ENCODE measurements at regions not wholly inside any gene's neighbourhood (a gene's known extent, or its start where the extent isn't known, plus 50 kb on each side); places are given as distances from the start of the nearest gene placed in this dataset.
"Not testable (repeated sequence)": the region's sequence is repeated elsewhere in the genome, so short reads cannot be mapped to it uniquely, and the experiment has no call there.

DNA sequence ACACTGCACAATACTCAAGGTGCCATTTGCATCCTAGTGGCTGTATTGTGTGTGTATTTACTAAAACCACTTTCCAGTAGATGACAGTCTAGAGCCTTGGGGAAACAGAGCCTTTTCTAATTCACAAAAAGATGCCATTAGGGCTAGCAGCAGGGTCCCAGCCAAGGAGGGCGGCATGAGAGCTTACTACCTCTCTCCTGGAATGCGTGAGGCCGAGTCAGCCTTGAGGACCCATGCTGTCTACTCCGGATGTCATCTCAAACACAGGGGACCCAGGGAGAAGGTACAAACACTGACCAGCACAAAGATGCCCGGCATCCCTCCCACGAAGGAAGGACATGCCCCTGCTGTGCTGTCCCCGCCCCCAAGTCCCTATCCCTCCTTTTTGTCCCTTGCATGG, 65.5 kb downstream of the CYCS start:
- no peak overlapping the region for H3K4me3 ChIP-seq (ENCODE audit: low read depth, low read length)
- no peak for DNase-seq (ENCODE audit: low read depth, low spot score)
- TF ChIP-seq, protein P1, sequence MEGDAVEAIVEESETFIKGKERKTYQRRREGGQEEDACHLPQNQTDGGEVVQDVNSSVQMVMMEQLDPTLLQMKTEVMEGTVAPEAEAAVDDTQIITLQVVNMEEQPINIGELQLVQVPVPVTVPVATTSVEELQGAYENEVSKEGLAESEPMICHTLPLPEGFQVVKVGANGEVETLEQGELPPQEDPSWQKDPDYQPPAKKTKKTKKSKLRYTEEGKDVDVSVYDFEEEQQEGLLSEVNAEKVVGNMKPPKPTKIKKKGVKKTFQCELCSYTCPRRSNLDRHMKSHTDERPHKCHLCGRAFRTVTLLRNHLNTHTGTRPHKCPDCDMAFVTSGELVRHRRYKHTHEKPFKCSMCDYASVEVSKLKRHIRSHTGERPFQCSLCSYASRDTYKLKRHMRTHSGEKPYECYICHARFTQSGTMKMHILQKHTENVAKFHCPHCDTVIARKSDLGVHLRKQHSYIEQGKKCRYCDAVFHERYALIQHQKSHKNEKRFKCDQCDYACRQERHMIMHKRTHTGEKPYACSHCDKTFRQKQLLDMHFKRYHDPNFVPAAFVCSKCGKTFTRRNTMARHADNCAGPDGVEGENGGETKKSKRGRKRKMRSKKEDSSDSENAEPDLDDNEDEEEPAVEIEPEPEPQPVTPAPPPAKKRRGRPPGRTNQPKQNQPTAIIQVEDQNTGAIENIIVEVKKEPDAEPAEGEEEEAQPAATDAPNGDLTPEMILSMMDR (IDR thresholded peaks at IDR 0.05; ENCODE audit: low read depth, low read length): no peak
- in situ Hi-C loops (cut with HindIII; ENCODE audit: low sequenced_read_pairs): no loop called here

DNA sequence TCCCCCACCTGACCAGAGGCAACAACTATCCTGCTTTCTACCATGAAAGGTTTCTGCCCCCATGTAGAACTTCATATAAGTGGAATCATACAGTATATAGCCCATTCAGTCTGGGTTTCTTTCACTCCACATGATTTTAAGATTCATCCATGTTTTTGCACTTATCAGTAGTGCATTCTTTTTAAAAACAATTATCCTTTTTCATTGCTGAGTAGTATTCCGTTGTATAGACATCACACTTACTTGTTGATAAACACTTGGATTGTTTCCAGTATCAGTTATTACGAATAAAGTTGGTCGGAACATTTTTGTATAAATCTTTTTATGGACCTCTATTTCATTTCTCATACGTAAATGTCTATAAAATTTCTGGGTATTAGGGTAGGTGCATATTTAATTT, 68.7 kb downstream of the CYCS start:
- TF ChIP-seq, protein P1 (IDR thresholded peaks at IDR 0.05; ENCODE audit: low read depth, low read length): no peak
- H3K4me3 ChIP-seq (ENCODE audit: low read depth, low read length): no peak overlapping the region
- no peak for DNase-seq (ENCODE audit: low read depth, low spot score)
- in situ Hi-C loops (cut with HindIII; ENCODE audit: low sequenced_read_pairs): no loop called here

DNA sequence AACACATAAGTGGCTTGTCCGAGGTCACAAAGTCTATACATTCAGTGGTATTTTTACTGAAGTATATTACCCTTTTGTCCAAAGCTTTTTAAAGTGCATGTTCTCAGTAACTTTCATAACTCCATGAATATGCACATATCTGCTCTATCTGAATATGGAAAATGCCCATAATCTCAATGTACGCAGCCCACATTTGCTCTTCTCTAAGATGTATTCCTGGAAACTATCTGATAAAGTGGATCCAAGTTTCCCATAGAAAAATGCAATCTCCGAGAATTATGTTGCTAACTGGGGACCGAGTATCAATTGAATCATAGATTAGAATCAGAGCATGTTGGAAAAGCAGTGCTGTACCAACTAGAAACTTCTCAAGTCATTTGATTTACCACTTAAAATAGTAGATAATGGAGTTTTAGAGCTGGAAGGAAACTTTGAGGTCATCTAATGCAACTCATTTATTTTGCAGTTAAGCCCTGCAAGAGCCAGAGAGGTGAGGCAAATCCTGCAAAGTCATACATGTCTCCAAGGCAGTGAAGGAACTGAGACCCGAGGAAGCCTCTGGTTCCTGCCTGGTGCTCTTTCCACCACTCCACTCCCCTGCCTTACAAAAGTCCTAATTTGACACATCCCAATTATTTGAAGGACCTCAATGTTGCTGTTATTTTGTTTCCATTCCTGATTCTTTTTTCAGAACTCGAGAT, 69.4 kb downstream of the CYCS start:
- in situ Hi-C loops (cut with HindIII; ENCODE audit: low sequenced_read_pairs): no loop called here
- no peak for DNase-seq (ENCODE audit: low read depth, low spot score)
- TF ChIP-seq, protein P1 (IDR thresholded peaks at IDR 0.05; ENCODE audit: low read depth, low read length): no peak
- H3K4me3 ChIP-seq (ENCODE audit: low read depth, low read length): no peak overlapping the region

DNA sequence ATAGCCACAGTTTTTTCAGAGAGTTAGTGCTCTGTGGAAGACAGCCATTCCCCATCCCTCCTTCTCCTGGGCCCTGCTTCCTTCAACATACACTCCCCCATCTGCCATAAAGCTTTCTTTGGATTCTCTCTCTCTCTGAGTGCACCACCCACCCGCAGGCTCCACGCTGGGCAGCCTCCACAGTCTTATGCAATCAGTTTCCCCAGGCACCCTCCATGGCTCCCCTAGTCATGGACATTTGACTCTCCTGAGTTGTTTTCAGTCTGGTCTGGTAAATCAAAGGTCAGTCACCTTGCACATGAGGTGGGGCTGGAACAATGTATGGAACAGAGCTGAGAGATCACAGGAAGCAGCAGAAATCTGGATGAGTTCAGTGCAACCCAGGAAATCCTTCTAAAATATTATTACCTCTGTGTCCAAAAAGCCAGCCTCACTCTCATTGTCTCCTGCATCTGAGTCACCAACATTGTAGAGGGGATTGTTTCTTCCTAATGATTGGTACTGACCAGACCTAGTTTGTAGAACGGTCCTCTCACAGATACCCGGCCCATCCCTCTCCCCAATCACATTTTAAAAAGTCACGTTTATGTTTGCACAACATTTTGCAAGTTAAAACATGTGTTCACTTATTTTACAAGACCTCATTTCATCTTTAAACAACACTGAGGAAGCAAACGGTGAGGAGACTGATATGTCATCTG, 70.1 kb downstream of the CYCS start:
- TF ChIP-seq, protein P1 (IDR thresholded peaks at IDR 0.05; ENCODE audit: low read depth, low read length): no peak
- no peak overlapping the region for H3K4me3 ChIP-seq (ENCODE audit: low read depth, low read length)
- in situ Hi-C loops (cut with HindIII; ENCODE audit: low sequenced_read_pairs): no loop called here
- DNase-seq (ENCODE audit: low read depth, low spot score): no peak

DNA sequence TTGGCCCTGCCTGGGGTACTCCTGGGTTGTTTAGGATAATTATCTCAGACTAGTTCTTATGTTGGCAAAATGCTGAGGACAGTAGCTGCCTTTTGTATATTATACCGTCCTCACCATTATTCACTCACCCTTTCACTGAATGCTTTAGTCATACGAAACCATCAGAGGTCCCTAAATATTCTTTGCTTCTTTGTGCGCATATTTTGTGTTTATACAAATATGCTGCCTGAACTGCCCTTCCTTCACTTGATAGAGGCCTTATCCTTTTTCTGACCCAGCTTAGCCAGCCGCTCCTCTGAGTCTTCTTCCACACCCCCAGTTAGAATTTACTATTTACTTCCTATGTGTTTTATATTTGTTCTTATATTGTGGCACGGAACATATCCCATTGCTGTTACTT, 70.2 kb upstream of the OSBPL3 start:
- no peak overlapping the region for H3K4me3 ChIP-seq (ENCODE audit: low read depth, low read length)
- in situ Hi-C loops (cut with HindIII; ENCODE audit: low sequenced_read_pairs): no loop called here
- TF ChIP-seq, protein P1 (IDR thresholded peaks at IDR 0.05; ENCODE audit: low read depth, low read length): no peak
- no peak for DNase-seq (ENCODE audit: low read depth, low spot score)

DNA sequence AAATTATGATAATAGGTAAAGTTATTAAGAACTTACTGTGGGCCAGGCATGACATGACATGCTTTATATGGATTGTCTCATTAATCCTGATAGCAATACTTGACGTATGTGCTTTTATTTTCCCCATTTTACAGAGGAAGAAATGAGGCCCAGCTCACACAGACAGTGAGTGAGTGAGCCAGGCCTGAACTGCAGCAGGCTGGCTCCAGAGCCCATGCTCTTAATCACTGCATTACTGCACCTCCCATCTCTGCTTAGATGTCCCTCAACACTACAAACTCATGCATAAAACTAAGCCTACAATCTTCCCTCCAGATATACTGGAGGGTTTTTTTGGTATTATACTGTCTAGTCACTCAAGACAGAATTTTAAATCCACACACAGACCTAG, 68.5 kb upstream of the OSBPL3 start:
- DNase-seq (ENCODE audit: low read depth, low spot score): no peak
- H3K4me3 ChIP-seq (ENCODE audit: low read depth, low read length): no peak overlapping the region
- in situ Hi-C loops (cut with HindIII; ENCODE audit: low sequenced_read_pairs): no loop called here
- TF ChIP-seq, protein P1 (IDR thresholded peaks at IDR 0.05; ENCODE audit: low read depth, low read length): no peak

DNA sequence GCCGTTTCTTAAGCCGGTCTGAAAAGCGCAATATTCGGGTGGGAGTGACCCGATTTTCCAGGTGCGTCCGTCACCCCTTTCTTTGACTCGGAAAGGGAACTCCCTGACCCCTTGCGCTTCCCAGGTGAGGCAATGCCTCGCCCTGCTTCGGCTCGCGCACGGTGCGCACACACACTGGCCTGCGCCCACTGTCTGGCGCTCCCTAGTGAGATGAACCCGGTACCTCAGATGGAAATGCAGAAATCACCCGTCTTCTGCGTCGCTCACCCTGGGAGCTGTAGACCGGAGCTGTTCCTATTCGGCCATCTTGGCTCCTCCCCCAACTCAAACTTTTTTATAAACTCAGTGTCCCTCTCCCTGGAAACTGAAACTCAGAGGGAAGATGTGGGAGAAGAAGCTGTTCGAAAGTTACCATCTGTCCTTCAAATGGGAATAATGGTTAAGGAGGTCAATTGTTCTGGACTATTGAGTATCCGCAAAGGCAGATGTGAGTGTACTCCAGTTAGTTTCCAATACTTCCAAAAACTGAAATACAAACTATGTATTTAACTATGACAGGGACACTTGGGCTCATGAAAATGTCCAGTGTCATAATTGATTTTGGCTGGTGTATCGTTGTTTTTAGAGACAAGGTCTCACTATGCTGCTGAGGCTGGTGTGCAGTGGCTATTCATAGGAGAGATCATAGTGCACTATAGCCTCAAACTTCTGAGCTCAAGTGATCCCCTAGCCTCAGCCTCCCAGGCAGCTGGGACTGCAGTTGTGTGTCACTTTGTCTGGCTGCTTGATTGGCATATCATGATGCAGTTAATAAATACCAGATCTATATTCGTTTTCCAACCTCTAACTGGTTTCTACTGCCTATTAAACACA, 67.8 kb upstream of the OSBPL3 start:
- in situ Hi-C loops (cut with HindIII; ENCODE audit: low sequenced_read_pairs); DNase-seq (ENCODE audit: low read depth, low spot score); H3K4me3 ChIP-seq (ENCODE audit: low read depth, low read length): not testable (repeated sequence)
